A673 (cell line): ENCODE measurements at regions not wholly inside any gene's neighbourhood (a gene's known extent, or its start where the extent isn't known, plus 50 kb on each side); places are given as distances from the start of the nearest gene placed in this dataset.
A peak's percentile ranks its signal among the peaks of the same experiment; 100 is the strongest.

Experiments used
- BruUV-seq: library from RNA; stranded (reverse); fragments of 400-500 nt; replicated peaks from 2 replicates; lab custom pipeline; 2021; lab: Mats Ljungman, UMichigan
- CTCF ChIA-PET: fragments of 300-600 bp; sonication (Branson Sonifier 250); formaldehyde crosslinking; loops from one replicate; lab custom pipeline; 2022; ENCODE audit warnings: antibody characterized with exemption; lab: Charles Lee
- POLR2A ChIA-PET: fragments of 300-600 bp; sonication (Branson Sonifier 250); formaldehyde crosslinking; loops from one replicate; lab custom pipeline; 2022; ENCODE audit warnings: antibody characterized with exemption; ENCODE audit not compliant: low non-redundant PET; lab: Charles Lee
- DNase-seq: peaks from one replicate; pipeline ENCODE4 v3.0.0-alpha.2; 2015; ENCODE audit warnings: low spot score
- H3K27ac ChIP-seq: fragments of 200-600 bp; sonication (generic); 2 replicates; pipeline ENCODE4 v1.5.1; 2016; ENCODE audit warnings: mixed run types, low read depth, mild to moderate bottlenecking, mixed read lengths, antibody characterized with exemption, low read length; ENCODE audit not compliant: poor library complexity, severe bottlenecking
- H3K27me3 ChIP-seq: fragments of 200-600 bp; sonication (generic); replicated peaks from 2 replicates; pipeline ENCODE4 v1.6.1; 2017; ENCODE audit warnings: mixed run types, low read depth, mild to moderate bottlenecking, mixed read lengths, antibody characterized with exemption, low read length; ENCODE audit not compliant: insufficient read depth, poor library complexity
- H3K36me3 ChIP-seq: fragments of 200-600 bp; sonication (generic); 2 replicates; pipeline ENCODE4 v1.6.1; 2016; ENCODE audit warnings: mixed run types, mild to moderate bottlenecking, mixed read lengths, antibody characterized with exemption, low read length; ENCODE audit not compliant: insufficient read depth, poor library complexity, severe bottlenecking
- H3K4me1 ChIP-seq: fragments of 200-600 bp; sonication (generic); 2 replicates; pipeline ENCODE4 v1.6.1; 2017; ENCODE audit warnings: mixed run types, mild to moderate bottlenecking, mixed read lengths, antibody characterized with exemption, low read length; ENCODE audit not compliant: insufficient read depth, poor library complexity, severe bottlenecking
- H3K4me3 ChIP-seq: fragments of 200-600 bp; sonication (generic); 2 replicates; pipeline ENCODE4 v1.5.1; 2016; ENCODE audit warnings: low read depth, mixed run types, mild to moderate bottlenecking, mixed read lengths, low read length; ENCODE audit not compliant: poor library complexity, severe bottlenecking
- H3K9me3 ChIP-seq: fragments of 200-600 bp; sonication (generic); 2 replicates; pipeline ENCODE4 v1.6.1; 2016; ENCODE audit warnings: mixed run types, low read depth, mild to moderate bottlenecking, mixed read lengths, antibody characterized with exemption, low read length; ENCODE audit not compliant: poor library complexity, severe bottlenecking
- CTCF ChIP-seq: fragments of 300-800, 200-600 bp; sonication (generic); conservative IDR thresholded peaks from 2 replicates; pipeline ENCODE4 v1.5.1; 2017; ENCODE audit warnings: low read depth, mild to moderate bottlenecking, antibody characterized with exemption, low read length, moderate library complexity, mixed read lengths
- EZH2 ChIP-seq: fragments of 200-600 bp; sonication (generic); IDR thresholded peaks from 2 replicates; pipeline ENCODE4 v1.6.1; 2017; ENCODE audit warnings: borderline replicate concordance, low read depth, mild to moderate bottlenecking, mixed read lengths, antibody characterized with exemption, low read length; ENCODE audit not compliant: poor library complexity, severe bottlenecking
- intact Hi-C: fragments of 100-400 bp; cut with micrococcal nuclease; formaldehyde crosslinking; loops from one replicate; pipeline ENCODE4 v1.10.0; 2022; ENCODE audit not compliant: unreplicated experiment

GRCh38 chr15:67998599-67999133 lies 55.4 kb upstream of the PIAS1 start:
- Histone ChIP-seq H3K27ac (no peak overlapping the region), H3K9me3 (no peaks in the 10 kb centered on the region), H3K36me3 (no peaks in the 10 kb centered on the region), H3K27me3 (no peaks in the 10 kb centered on the region), H3K4me1 (peaks cover 11% of the 10 kb centered on the region), H3K4me3 (no peak overlapping the region)
- BruUV-seq = no TSS peak
- intact Hi-C loops = no loop called here
- peak; percentile 35 for DNase-seq
- CTCF ChIA-PET = interaction anchor here (0.6 kb wide), 1 partner anchor 55 kb away, joined by 3 read pairs; the partner anchor contains the start of gene PIAS1
- no peak for TF ChIP-seq EZH2
- TF ChIP-seq CTCF = no peak
- POLR2A ChIA-PET = interaction anchor here (0.5 kb wide), 1 partner anchor 72 kb away, joined by 4 read pairs; no protein-coding TSS in a partner anchor

GRCh38 chr15:67999320-68000100 lies 54.6 kb upstream of the PIAS1 start:
- H3K36me3 ChIP-seq = no peaks in the 10 kb centered on the region
- H3K27ac ChIP-seq = no peak overlapping the region
- H3K27me3 ChIP-seq = no peaks in the 10 kb centered on the region
- no peak for DNase-seq
- no peak for TF ChIP-seq EZH2
- no peak for TF ChIP-seq CTCF
- POLR2A ChIA-PET = no interaction called here
- peaks cover 11% of the 10 kb centered on the region for H3K4me1 ChIP-seq
- no TSS peak for BruUV-seq
- intact Hi-C loops = no loop called here
- CTCF ChIA-PET = no interaction called here
- no peaks in the 10 kb centered on the region for H3K9me3 ChIP-seq
- H3K4me3 ChIP-seq = no peak overlapping the region

GRCh38 chr15:68000754-68001153 lies 53.4 kb upstream of the PIAS1 start:
- POLR2A ChIA-PET = no interaction called here
- Histone ChIP-seq H3K9me3 (no peaks in the 10 kb centered on the region), H3K27me3 (no peaks in the 10 kb centered on the region), H3K36me3 (no peaks in the 10 kb centered on the region), H3K27ac (no peak overlapping the region), H3K4me1 (peaks cover 11% of the 10 kb centered on the region), H3K4me3 (no peak overlapping the region)
- TF ChIP-seq CTCF = no peak
- BruUV-seq = no TSS peak
- intact Hi-C loops = no loop called here
- CTCF ChIA-PET = no interaction called here
- DNase-seq = no peak
